K562 (cell line): ENCODE measurements at regions not wholly inside any gene's neighbourhood (a gene's known extent, or its start where the extent isn't known, plus 50 kb on each side); places are given as distances from the start of the nearest gene placed in this dataset.

Experiments
- BRD9 ChIP-seq: fragments of 450-650 bp; IDR thresholded peaks from 2 replicates; pipeline ENCODE4 v1.6.1; 2018; ENCODE audit warnings: low read depth; ENCODE audit not compliant: partially characterized antibody
- CBX8 ChIP-seq: fragments of 200-600 bp; sonication (generic); IDR thresholded peaks from 2 replicates; pipeline ENCODE4 v1.6.1; 2012; ENCODE audit warnings: borderline replicate concordance, mixed run types, low read depth, mild to moderate bottlenecking, moderate library complexity, mixed read lengths, low read length, control low read depth, inconsistent platforms; ENCODE audit not compliant: poor library complexity, severe bottlenecking; ENCODE audit errors: extremely low read depth
- EZH2 ChIP-seq: IDR thresholded peaks from 2 replicates; pipeline ENCODE4 v1.6.1; 2012; ENCODE audit warnings: low read depth, mild to moderate bottlenecking, inconsistent platforms, low read length, borderline replicate concordance
- FOXK1 ChIP-seq: sonication (generic); formaldehyde crosslinking; IDR thresholded peaks from 2 replicates; pipeline ENCODE4 v1.8.0; 2022; ENCODE audit warnings: missing genetic modification reagents, mild to moderate bottlenecking, borderline replicate concordance
- JUN ChIP-seq, 2 experiments: sonication (generic) in 1 of 2; formaldehyde crosslinking in 1 of 2; IDR thresholded peaks; 2 replicates each; pipeline versions ENCODE4 v1.6.1 to v1.8.0; 2012 to 2022; ENCODE audit warnings: borderline replicate concordance in 2 of 2, mild to moderate bottlenecking in 2 of 2, improper control_type of control experiment in 1 of 2, low read depth in 1 of 2, low read length in 1 of 2, missing genetic modification reagents in 1 of 2
- KLF16 ChIP-seq: IDR thresholded peaks from 2 replicates; pipeline ENCODE4 v1.6.1; 2016; ENCODE audit warnings: antibody characterized with exemption
- MEF2A ChIP-seq: IDR thresholded peaks from 2 replicates; pipeline ENCODE4 v1.6.1; 2011; ENCODE audit warnings: low read depth, mild to moderate bottlenecking, low read length, moderate library complexity; ENCODE audit not compliant: control insufficient read depth
- RBFOX2 ChIP-seq: fragments of 200-400 bp; formaldehyde crosslinking; IDR thresholded peaks from 2 replicates; pipeline ENCODE4 v1.6.1; 2017; ENCODE audit warnings: low read depth, mild to moderate bottlenecking, low read length, moderate library complexity
- RCOR1 ChIP-seq, 2 experiments: IDR thresholded peaks; 2 replicates each; pipeline ENCODE4 v1.6.1; 2012; ENCODE audit warnings: low read depth in 2 of 2, low read length in 2 of 2, borderline replicate concordance in 1 of 2, improper control_type of control experiment in 1 of 2
- SRF ChIP-seq, 2 experiments: fragments of 250-450, 450-650 bp in 1 of 2; sonication (Bioruptor Pico) in 1 of 2; sonication (generic) in 1 of 2; formaldehyde crosslinking; IDR thresholded peaks; 2 replicates each; pipeline versions ENCODE4 v1.5.0 to v1.5.1; 2020 to 2022; ENCODE audit warnings: mild to moderate bottlenecking in 1 of 2, missing genetic modification reagents in 1 of 2
- SRSF3 ChIP-seq: fragments of 200-400 bp; formaldehyde crosslinking; IDR thresholded peaks from 2 replicates; pipeline ENCODE4 v1.6.1; 2016; ENCODE audit warnings: mild to moderate bottlenecking, low read length, moderate library complexity; ENCODE audit not compliant: insufficient read depth
- ZBTB49 ChIP-seq: sonication (generic); formaldehyde crosslinking; IDR thresholded peaks from 2 replicates; pipeline ENCODE4 v1.8.0; 2022; ENCODE audit warnings: missing genetic modification reagents, mild to moderate bottlenecking, borderline replicate concordance
- ZNF511 ChIP-seq: sonication (generic); formaldehyde crosslinking; IDR thresholded peaks from 2 replicates; pipeline ENCODE4 v1.8.0; 2022; ENCODE audit warnings: mild to moderate bottlenecking, missing genetic modification reagents
- ZNF780A ChIP-seq: fragments of 250-450 bp; sonication (Bioruptor Pico); IDR thresholded peaks from 2 replicates; pipeline ENCODE4 v1.5.0; 2021; ENCODE audit warnings: mild to moderate bottlenecking

GRCh38 chr5:124995421-124995820 is 249.0 kb upstream of the ZNF608 start:
- TF ChIP-seq MEF2A (no peak), SRSF3 (no peak), ZNF780A (CRISPR knock-in tag) (no peak), CBX8 (no peak), EZH2 (no peak), BRD9 (no peak), SRF (CRISPR knock-in tag; IDR thresholded peaks at IDR 0.05) (no peak), RBFOX2 (no peak), ZNF511 (no peak), JUN (IDR thresholded peaks at IDR 0.05; ENCODE audit: borderline replicate concordance, low read depth, low read length) (no peak), JUN (CRISPR knock-in tag; IDR thresholded peaks at IDR 0.05; ENCODE audit: borderline replicate concordance) (no peak), RCOR1 (IDR thresholded peaks at IDR 0.05; ENCODE audit: borderline replicate concordance in 1 of 2, low read depth in 2 of 2, low read length in 2 of 2) (no peak), FOXK1 (CRISPR knock-in tag) (no peak), KLF16 (no peak), ZBTB49 (CRISPR knock-in tag) (no peak)
